A673 (cell line): ENCODE measurements at regions not wholly inside any gene's neighbourhood (a gene's known extent, or its start where the extent isn't known, plus 50 kb on each side); places are given as distances from the start of the nearest gene placed in this dataset.

ENCODE experiments used
- BruUV-seq: library from RNA; stranded (reverse); fragments of 400-500 nt; replicated peaks from 2 replicates; lab custom pipeline; 2021; lab: Mats Ljungman, UMichigan
- CTCF ChIA-PET: fragments of 300-600 bp; sonication (Branson Sonifier 250); formaldehyde crosslinking; loops from one replicate; lab custom pipeline; 2022; ENCODE audit warnings: antibody characterized with exemption; lab: Charles Lee
- POLR2A ChIA-PET: fragments of 300-600 bp; sonication (Branson Sonifier 250); formaldehyde crosslinking; loops from one replicate; lab custom pipeline; 2022; ENCODE audit warnings: antibody characterized with exemption; ENCODE audit not compliant: low non-redundant PET; lab: Charles Lee
- DNase-seq: peaks from one replicate; pipeline ENCODE4 v3.0.0-alpha.2; 2015; ENCODE audit warnings: low spot score
- H3K27ac ChIP-seq: fragments of 200-600 bp; sonication (generic); 2 replicates; pipeline ENCODE4 v1.5.1; 2016; ENCODE audit warnings: mixed run types, low read depth, mild to moderate bottlenecking, mixed read lengths, antibody characterized with exemption, low read length; ENCODE audit not compliant: poor library complexity, severe bottlenecking
- H3K27me3 ChIP-seq: fragments of 200-600 bp; sonication (generic); replicated peaks from 2 replicates; pipeline ENCODE4 v1.6.1; 2017; ENCODE audit warnings: mixed run types, low read depth, mild to moderate bottlenecking, mixed read lengths, antibody characterized with exemption, low read length; ENCODE audit not compliant: insufficient read depth, poor library complexity
- H3K36me3 ChIP-seq: fragments of 200-600 bp; sonication (generic); 2 replicates; pipeline ENCODE4 v1.6.1; 2016; ENCODE audit warnings: mixed run types, mild to moderate bottlenecking, mixed read lengths, antibody characterized with exemption, low read length; ENCODE audit not compliant: insufficient read depth, poor library complexity, severe bottlenecking
- H3K4me1 ChIP-seq: fragments of 200-600 bp; sonication (generic); 2 replicates; pipeline ENCODE4 v1.6.1; 2017; ENCODE audit warnings: mixed run types, mild to moderate bottlenecking, mixed read lengths, antibody characterized with exemption, low read length; ENCODE audit not compliant: insufficient read depth, poor library complexity, severe bottlenecking
- H3K4me3 ChIP-seq: fragments of 200-600 bp; sonication (generic); 2 replicates; pipeline ENCODE4 v1.5.1; 2016; ENCODE audit warnings: low read depth, mixed run types, mild to moderate bottlenecking, mixed read lengths, low read length; ENCODE audit not compliant: poor library complexity, severe bottlenecking
- H3K9me3 ChIP-seq: fragments of 200-600 bp; sonication (generic); 2 replicates; pipeline ENCODE4 v1.6.1; 2016; ENCODE audit warnings: mixed run types, low read depth, mild to moderate bottlenecking, mixed read lengths, antibody characterized with exemption, low read length; ENCODE audit not compliant: poor library complexity, severe bottlenecking
- EZH2 ChIP-seq: fragments of 200-600 bp; sonication (generic); IDR thresholded peaks from 2 replicates; pipeline ENCODE4 v1.6.1; 2017; ENCODE audit warnings: borderline replicate concordance, low read depth, mild to moderate bottlenecking, mixed read lengths, antibody characterized with exemption, low read length; ENCODE audit not compliant: poor library complexity, severe bottlenecking
- intact Hi-C: fragments of 100-400 bp; cut with micrococcal nuclease; formaldehyde crosslinking; loops from one replicate; pipeline ENCODE4 v1.10.0; 2022; ENCODE audit not compliant: unreplicated experiment
- TF ChIP-seq, protein P1 (sequence below): fragments of 300-800, 200-600 bp; sonication (generic); conservative IDR thresholded peaks from 2 replicates; pipeline ENCODE4 v1.5.1; 2017; ENCODE audit warnings: low read depth, mild to moderate bottlenecking, antibody characterized with exemption, low read length, moderate library complexity, mixed read lengths

DNA sequence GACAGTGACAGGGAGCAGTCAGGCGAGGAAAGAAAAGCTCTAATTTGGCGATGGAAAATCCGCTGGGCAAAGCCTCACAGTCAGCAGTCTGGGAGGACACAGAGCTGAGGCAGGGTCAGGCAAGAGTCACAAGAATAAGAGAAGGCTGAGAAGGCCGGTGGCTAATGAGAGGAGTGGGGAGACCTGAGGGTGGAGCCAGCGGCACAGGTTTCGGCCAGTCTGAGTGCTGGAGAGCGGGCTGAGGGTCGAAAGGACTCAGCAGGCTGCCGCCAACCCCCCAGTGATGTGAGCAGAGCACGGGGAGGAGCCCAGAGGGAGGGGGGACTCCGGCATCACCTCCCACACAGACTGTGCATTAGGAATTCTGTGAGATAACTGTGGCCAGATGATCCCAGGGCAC lies 500.6 kb upstream of the MYT1L start:
- H3K36me3 ChIP-seq = no peaks in the 10 kb centered on the region
- ChIA-PET POLR2A (no interaction called here), CTCF (no interaction called here)
- H3K27ac ChIP-seq = no peak overlapping the region
- peaks cover 8% of the 10 kb centered on the region for H3K4me1 ChIP-seq
- BruUV-seq = no TSS peak
- intact Hi-C loops = no loop called here
- TF ChIP-seq EZH2 = no peak
- TF ChIP-seq, protein P1, sequence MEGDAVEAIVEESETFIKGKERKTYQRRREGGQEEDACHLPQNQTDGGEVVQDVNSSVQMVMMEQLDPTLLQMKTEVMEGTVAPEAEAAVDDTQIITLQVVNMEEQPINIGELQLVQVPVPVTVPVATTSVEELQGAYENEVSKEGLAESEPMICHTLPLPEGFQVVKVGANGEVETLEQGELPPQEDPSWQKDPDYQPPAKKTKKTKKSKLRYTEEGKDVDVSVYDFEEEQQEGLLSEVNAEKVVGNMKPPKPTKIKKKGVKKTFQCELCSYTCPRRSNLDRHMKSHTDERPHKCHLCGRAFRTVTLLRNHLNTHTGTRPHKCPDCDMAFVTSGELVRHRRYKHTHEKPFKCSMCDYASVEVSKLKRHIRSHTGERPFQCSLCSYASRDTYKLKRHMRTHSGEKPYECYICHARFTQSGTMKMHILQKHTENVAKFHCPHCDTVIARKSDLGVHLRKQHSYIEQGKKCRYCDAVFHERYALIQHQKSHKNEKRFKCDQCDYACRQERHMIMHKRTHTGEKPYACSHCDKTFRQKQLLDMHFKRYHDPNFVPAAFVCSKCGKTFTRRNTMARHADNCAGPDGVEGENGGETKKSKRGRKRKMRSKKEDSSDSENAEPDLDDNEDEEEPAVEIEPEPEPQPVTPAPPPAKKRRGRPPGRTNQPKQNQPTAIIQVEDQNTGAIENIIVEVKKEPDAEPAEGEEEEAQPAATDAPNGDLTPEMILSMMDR = no peak
- H3K9me3 ChIP-seq = no peaks in the 10 kb centered on the region
- no peak overlapping the region for H3K4me3 ChIP-seq
- no peak for DNase-seq
- H3K27me3 ChIP-seq = no peaks in the 10 kb centered on the region

DNA sequence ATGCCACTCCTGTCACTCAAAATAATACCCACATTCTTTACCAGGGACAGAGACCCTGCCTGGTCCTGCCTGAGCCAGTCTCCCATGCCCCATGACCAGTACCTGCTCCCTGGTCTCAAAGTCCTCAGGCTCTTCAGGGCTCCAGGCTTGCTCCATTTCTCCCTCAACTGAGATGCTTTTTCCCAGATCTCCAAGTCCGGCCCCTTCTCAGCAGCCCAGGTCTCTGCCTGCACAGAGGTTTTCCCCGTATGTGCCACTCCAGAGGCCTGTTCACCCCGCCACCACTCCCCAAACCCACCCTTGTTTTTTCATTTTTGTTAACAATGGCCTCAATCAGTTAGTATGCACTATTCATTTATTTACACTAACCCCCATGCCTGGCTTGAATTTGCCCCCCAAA lies 499.5 kb upstream of the MYT1L start:
- Histone ChIP-seq H3K27me3 (no peaks in the 10 kb centered on the region), H3K9me3 (no peaks in the 10 kb centered on the region), H3K4me3 (no peak overlapping the region), H3K27ac (no peak overlapping the region), H3K36me3 (no peaks in the 10 kb centered on the region), H3K4me1 (peaks cover 8% of the 10 kb centered on the region)
- ChIA-PET CTCF (no interaction called here), POLR2A (no interaction called here)
- BruUV-seq = no TSS peak
- TF ChIP-seq, protein P1 = no peak
- no peak for TF ChIP-seq EZH2
- DNase-seq = no peak
- intact Hi-C loops = no loop called here

DNA sequence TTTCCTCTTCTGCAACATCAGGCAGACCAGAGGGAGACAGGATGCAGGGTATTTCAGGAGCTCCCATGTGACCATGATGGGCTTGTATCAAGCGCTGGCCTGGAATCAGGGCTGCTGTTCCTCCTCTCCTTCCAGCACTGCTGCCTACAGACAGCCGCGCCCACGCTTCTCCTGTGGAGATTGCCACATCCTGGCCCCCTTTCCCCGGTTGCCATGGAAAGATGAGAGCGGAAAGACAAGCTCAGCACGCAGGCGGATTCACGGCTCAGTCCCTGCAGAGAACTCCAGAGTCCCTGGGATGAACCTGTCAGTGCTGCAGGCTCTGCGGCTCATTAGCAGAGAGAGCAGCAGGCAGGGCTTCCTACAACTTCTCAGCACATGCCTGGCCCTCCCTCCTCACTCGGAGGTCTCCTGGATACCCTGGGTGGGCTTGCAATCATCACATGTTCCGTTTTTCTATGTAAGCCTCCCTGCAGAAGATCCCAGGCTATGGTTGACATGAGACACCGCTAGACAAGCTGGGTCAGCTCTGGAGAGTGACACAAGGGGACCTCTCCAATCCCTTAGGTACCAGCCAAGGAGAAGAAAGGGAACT lies 497.8 kb upstream of the MYT1L start:
- ChIA-PET CTCF (no interaction called here), POLR2A (no interaction called here)
- no peak overlapping the region for H3K27ac ChIP-seq
- peak; percentile 77 for DNase-seq
- intact Hi-C loops = no loop called here
- no peaks in the 10 kb centered on the region for H3K9me3 ChIP-seq
- H3K4me1 ChIP-seq = peaks cover 8% of the 10 kb centered on the region
- no peak overlapping the region for H3K4me3 ChIP-seq
- no peaks in the 10 kb centered on the region for H3K36me3 ChIP-seq
- H3K27me3 ChIP-seq = no peaks in the 10 kb centered on the region
- no peak for TF ChIP-seq EZH2
- TF ChIP-seq, protein P1 = no peak
- BruUV-seq = no TSS peak
